Endothelial cell of umbilical vein (primary cell): ENCODE measurements at regions not wholly inside any gene's neighbourhood (a gene's known extent, or its start where the extent isn't known, plus 50 kb on each side); places are given as distances from the start of the nearest gene placed in this dataset.

Experiments
- BruUV-seq: library from RNA; stranded (reverse); fragments of 400-500 nt; replicated peaks from 2 replicates; lab custom pipeline; 2021; lab: Mats Ljungman, UMichigan
- CTCF ChIA-PET: fragments of 300-600, 350-600 bp; sonication (Branson Sonifier 250); formaldehyde crosslinking; loops from one replicate; lab custom pipeline; 2021; ENCODE audit warnings: antibody characterized with exemption, inconsistent platforms; lab: Charles Lee
- POLR2A ChIA-PET: fragments of 300-600, 350-600 bp; sonication (Branson Sonifier 250); formaldehyde crosslinking; loops from one replicate; lab custom pipeline; 2021; ENCODE audit warnings: antibody characterized with exemption, inconsistent platforms; lab: Charles Lee
- DNase-seq: peaks from one replicate; pipeline ENCODE4 v3.0.0-alpha.2; 2011; ENCODE audit warnings: low read depth, low spot score
- FAIRE-seq: peaks from 2 replicates; lab custom pipeline; 2011; peaks lifted over from hg19 to GRCh38; lab: Jason Lieb, UNC
- H2AFZ ChIP-seq: 2 replicates; pipeline ENCODE4 v1.6.0; 2012; ENCODE audit warnings: low read depth, low read length, control low read depth, inconsistent platforms
- H3K27ac ChIP-seq: 2 replicates; pipeline ENCODE4 v1.5.1; 2011; ENCODE audit warnings: low read depth, mild to moderate bottlenecking, control low read depth, low read length, moderate library complexity; ENCODE audit not compliant: insufficient read depth
- H3K27me3 ChIP-seq, 2 experiments: 2 replicates each; pipeline versions ENCODE4 v1.6.0 to v1.6.1; 2011; ENCODE audit warnings: low read length in 2 of 2, mixed read lengths in 1 of 2; ENCODE audit not compliant: control insufficient read depth in 2 of 2, insufficient read depth in 2 of 2
- H3K36me3 ChIP-seq, 2 experiments: 2 replicates in 1 of 2; 3 replicates in 1 of 2; pipeline ENCODE4 v1.5.1; 2011; ENCODE audit warnings: low read length in 2 of 2, mild to moderate bottlenecking in 1 of 2, moderate library complexity in 1 of 2; ENCODE audit not compliant: control insufficient read depth in 2 of 2, insufficient read depth in 2 of 2; ENCODE audit errors: extremely low read depth in 1 of 2
- H3K4me1 ChIP-seq: 3 replicates; pipeline ENCODE4 v1.5.1; 2011; ENCODE audit warnings: mild to moderate bottlenecking, low read length; ENCODE audit not compliant: control insufficient read depth, insufficient read depth; ENCODE audit errors: extremely low read depth
- H3K4me2 ChIP-seq: 2 replicates; pipeline ENCODE4 v1.6.1; 2011; ENCODE audit warnings: low read length, control low read depth, mixed read lengths; ENCODE audit not compliant: insufficient read depth
- H3K4me3 ChIP-seq, 3 experiments: fragments of 200-600 bp in 1 of 3; sonication (generic), shearing (Covaris generic) in 1 of 3; replicated peaks in 1 of 3; 2 replicates each; pipeline ENCODE4 v1.5.1; 2011 to 2016; ENCODE audit warnings: control low read depth in 3 of 3, low read length in 3 of 3, mild to moderate bottlenecking in 2 of 3, inconsistent platforms in 1 of 3, low read depth in 1 of 3, moderate library complexity in 1 of 3; ENCODE audit not compliant: insufficient read depth in 1 of 3
- H3K79me2 ChIP-seq: 2 replicates; pipeline ENCODE4 v1.6.0; 2012; ENCODE audit warnings: low read length, inconsistent platforms; ENCODE audit not compliant: control insufficient read depth, insufficient read depth
- H3K9ac ChIP-seq: replicated peaks from 2 replicates; pipeline ENCODE3; 2011; ENCODE audit warnings: low read length, control low read depth; ENCODE audit not compliant: insufficient read depth; ENCODE audit errors: extremely low read depth
- H3K9me1 ChIP-seq: replicated peaks from 3 replicates; pipeline ENCODE4 v1.6.0; 2011; ENCODE audit warnings: mild to moderate bottlenecking, low read length; ENCODE audit not compliant: control insufficient read depth, insufficient read depth; ENCODE audit errors: extremely low read depth
- H3K9me3 ChIP-seq: replicated peaks from 2 replicates; pipeline ENCODE4 v1.5.1; 2012; ENCODE audit warnings: low read length, inconsistent platforms; ENCODE audit not compliant: control insufficient read depth, insufficient read depth
- H4K20me1 ChIP-seq: replicated peaks from 2 replicates; pipeline ENCODE3; 2011; ENCODE audit warnings: mild to moderate bottlenecking, low read length; ENCODE audit not compliant: control insufficient read depth, insufficient read depth; ENCODE audit errors: extremely low read depth
- EZH2 ChIP-seq: IDR thresholded peaks from 2 replicates; pipeline ENCODE4 v1.6.1; 2012; ENCODE audit warnings: borderline replicate concordance, low read depth, mild to moderate bottlenecking, moderate library complexity, low read length, inconsistent platforms; ENCODE audit not compliant: severe bottlenecking
- FOS ChIP-seq: IDR thresholded peaks from 2 replicates; pipeline ENCODE4 v1.6.1; 2011; ENCODE audit warnings: mild to moderate bottlenecking, low read length, moderate library complexity, borderline replicate concordance; ENCODE audit not compliant: insufficient read depth
- GATA2 ChIP-seq: IDR thresholded peaks from 2 replicates; pipeline ENCODE4 v1.7.0; 2011; ENCODE audit warnings: low read depth, mild to moderate bottlenecking, moderate library complexity, mixed read lengths, low read length; ENCODE audit not compliant: insufficient read length, insufficient read depth
- JUN ChIP-seq: IDR thresholded peaks from 2 replicates; pipeline ENCODE4 v1.6.1; 2011; ENCODE audit warnings: borderline replicate concordance, low read depth; ENCODE audit not compliant: insufficient read length, insufficient read depth
- MYC ChIP-seq: IDR thresholded peaks from one replicate; pipeline ENCODE4 v1.6.1; 2011; ENCODE audit warnings: mild to moderate bottlenecking, low read depth, low read length
- POLR2A ChIP-seq: IDR thresholded peaks from 2 replicates; pipeline ENCODE4 v1.6.1; 2012; ENCODE audit warnings: low read depth, mild to moderate bottlenecking, control low read depth, low read length
- POLR2AphosphoS5 ChIP-seq: IDR thresholded peaks from 2 replicates; pipeline ENCODE4 v1.6.1; 2012; ENCODE audit warnings: low read depth, mild to moderate bottlenecking, control low read depth, low read length, moderate library complexity; ENCODE audit not compliant: insufficient read depth
- dilution Hi-C: fragments of 300-500 bp; cut with MboI; formaldehyde crosslinking; loops from one replicate; pipeline ENCODE4 v1.15.0; 2019; ENCODE audit warnings: low sequenced_read_pairs; ENCODE audit not compliant: extremely low pct_ligation_motif_present
- intact Hi-C: fragments of 100-400 bp; cut with micrococcal nuclease; formaldehyde crosslinking; loops from one replicate; pipeline ENCODE4 v1.10.0; 2022
- TF ChIP-seq, protein P1 (sequence below): IDR thresholded peaks from 2 replicates; pipeline ENCODE4 v1.6.1; 2011; ENCODE audit not compliant: insufficient read depth, insufficient read length
- TF ChIP-seq, protein P2 (sequence below), 2 donors: IDR thresholded peaks; 1 replicate in 1 of 2; 2 replicates in 1 of 2; pipeline ENCODE4 v1.5.1; 2011; ENCODE audit warnings: low read length in 2 of 2, mild to moderate bottlenecking in 2 of 2, moderate library complexity in 2 of 2, control low read depth in 1 of 2, inconsistent platforms in 1 of 2, low read depth in 1 of 2; ENCODE audit not compliant: insufficient read depth in 1 of 2; ENCODE audit errors: extremely low read depth in 1 of 2

GRCh38 chr3:115396801-115397200 lies 226.5 kb upstream of the GAP43 start:
- FAIRE-seq: no peak
- no peaks in the 10 kb centered on the region for H3K9me3 ChIP-seq
- no peak overlapping the region for H3K4me3 ChIP-seq
- POLR2A ChIA-PET: no interaction called here
- H3K9me1 ChIP-seq: no peaks in the 10 kb centered on the region
- no peak overlapping the region for H3K27ac ChIP-seq
- H4K20me1 ChIP-seq: no peaks in the 10 kb centered on the region
- no peak overlapping the region for H3K9ac ChIP-seq
- H3K27me3 ChIP-seq: no peaks in the 10 kb centered on the region
- intact Hi-C loops (no loop called here), dilution Hi-C loops (no loop called here)
- DNase-seq: no peak
- CTCF ChIA-PET: no interaction called here
- H3K36me3 ChIP-seq: no peaks in the 10 kb centered on the region
- TF ChIP-seq POLR2A: no peak
- TF ChIP-seq JUN: no peak
- TF ChIP-seq POLR2AphosphoS5: no peak
- TF ChIP-seq EZH2: no peak
- no peak for TF ChIP-seq GATA2
- TF ChIP-seq MYC: no peak
- TF ChIP-seq, protein P1, sequence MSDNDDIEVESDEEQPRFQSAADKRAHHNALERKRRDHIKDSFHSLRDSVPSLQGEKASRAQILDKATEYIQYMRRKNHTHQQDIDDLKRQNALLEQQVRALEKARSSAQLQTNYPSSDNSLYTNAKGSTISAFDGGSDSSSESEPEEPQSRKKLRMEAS: no peak
- TF ChIP-seq, protein P2, sequence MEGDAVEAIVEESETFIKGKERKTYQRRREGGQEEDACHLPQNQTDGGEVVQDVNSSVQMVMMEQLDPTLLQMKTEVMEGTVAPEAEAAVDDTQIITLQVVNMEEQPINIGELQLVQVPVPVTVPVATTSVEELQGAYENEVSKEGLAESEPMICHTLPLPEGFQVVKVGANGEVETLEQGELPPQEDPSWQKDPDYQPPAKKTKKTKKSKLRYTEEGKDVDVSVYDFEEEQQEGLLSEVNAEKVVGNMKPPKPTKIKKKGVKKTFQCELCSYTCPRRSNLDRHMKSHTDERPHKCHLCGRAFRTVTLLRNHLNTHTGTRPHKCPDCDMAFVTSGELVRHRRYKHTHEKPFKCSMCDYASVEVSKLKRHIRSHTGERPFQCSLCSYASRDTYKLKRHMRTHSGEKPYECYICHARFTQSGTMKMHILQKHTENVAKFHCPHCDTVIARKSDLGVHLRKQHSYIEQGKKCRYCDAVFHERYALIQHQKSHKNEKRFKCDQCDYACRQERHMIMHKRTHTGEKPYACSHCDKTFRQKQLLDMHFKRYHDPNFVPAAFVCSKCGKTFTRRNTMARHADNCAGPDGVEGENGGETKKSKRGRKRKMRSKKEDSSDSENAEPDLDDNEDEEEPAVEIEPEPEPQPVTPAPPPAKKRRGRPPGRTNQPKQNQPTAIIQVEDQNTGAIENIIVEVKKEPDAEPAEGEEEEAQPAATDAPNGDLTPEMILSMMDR (IDR thresholded peaks at IDR 0.05; ENCODE audit: extremely low read depth in 1 of 2, insufficient read depth in 1 of 2, low read depth in 1 of 2, low read length in 2 of 2): no peak
- TF ChIP-seq FOS: no peak
- H3K4me1 ChIP-seq: no peaks in the 10 kb centered on the region
- H2AFZ ChIP-seq: no peak overlapping the region
- no peak overlapping the region for H3K4me2 ChIP-seq
- no peaks in the 10 kb centered on the region for H3K79me2 ChIP-seq
- no TSS peak for BruUV-seq
